A549 (cell line): ENCODE measurements at regions not wholly inside any gene's neighbourhood (a gene's known extent, or its start where the extent isn't known, plus 50 kb on each side); places are given as distances from the start of the nearest gene placed in this dataset.

ENCODE experiments used
- ATAC-seq, 2 experiments: fragments of 200-7000 bp in 1 of 2; fragments of >200 bp in 1 of 2; cut with Nextera tagmentation in 1 of 2; cut with Tn5 transposase in 1 of 2; 3 replicates each; pipeline versions ENCODE4 v1.8.0 to v1.9.1; 2018 to 2020; ENCODE audit warnings: mild to moderate bottlenecking in 1 of 2, moderate library complexity in 1 of 2
- CTCF ChIA-PET: fragments of 300-600 bp; sonication (Branson Sonifier 250); formaldehyde crosslinking; extraction: SDS; loops from one replicate; lab custom pipeline; 2021; ENCODE audit warnings: antibody characterized with exemption, inconsistent platforms; lab: Yijun Ruan, JAX
- POLR2A ChIA-PET: fragments of 350-600 bp; formaldehyde crosslinking; extraction: SDS; loops from one replicate; lab custom pipeline; 2021; ENCODE audit warnings: antibody characterized with exemption, inconsistent platforms; lab: Yijun Ruan, JAX
- DNase-seq, 2 experiments: peaks; one replicate each; pipeline versions ENCODE4 v3.0.0 to v3.0.0-alpha.2; 2011 to 2016; ENCODE audit warnings: low read depth in 1 of 2, low spot score in 1 of 2
- FAIRE-seq: peaks from 2 replicates; lab custom pipeline; 2011; peaks lifted over from hg19 to GRCh38; lab: Jason Lieb, UNC
- H3K27ac ChIP-seq, 2 experiments: fragments of >200 bp; sonication (Bioruptor Twin); formaldehyde crosslinking; 3 replicates each; pipeline ENCODE4 v1.5.1; 2016 to 2017
- H3K4me1 ChIP-seq: fragments of >200 bp; sonication (Bioruptor Twin); formaldehyde crosslinking; 3 replicates; pipeline ENCODE4 v1.6.1; 2016
- H3K4me2 ChIP-seq: fragments of >200 bp; sonication (Bioruptor Twin); formaldehyde crosslinking; 3 replicates; pipeline ENCODE4 v1.6.1; 2016
- H3K4me3 ChIP-seq: fragments of >200 bp; sonication (Bioruptor Twin); formaldehyde crosslinking; 3 replicates; pipeline ENCODE4 v1.5.1; 2016
- H3K9me3 ChIP-seq: fragments of >200 bp; sonication (Bioruptor Twin); formaldehyde crosslinking; 3 replicates; pipeline ENCODE4 v1.6.1; 2016
- BHLHE40 ChIP-seq: IDR thresholded peaks from 2 replicates; pipeline ENCODE4 v1.6.1; 2012; ENCODE audit warnings: low read depth, low read length, inconsistent platforms
- CHD4 ChIP-seq: fragments of 200-600 bp; sonication (generic); IDR thresholded peaks from 2 replicates; pipeline ENCODE4 v1.6.1; 2016; ENCODE audit warnings: antibody characterized with exemption, mild to moderate bottlenecking, borderline replicate concordance
- CTCF ChIP-seq: fragments of >200 bp; sonication (Bioruptor Twin); formaldehyde crosslinking; IDR thresholded peaks from 3 replicates; pipeline ENCODE4 v1.5.1; 2016
- EHF ChIP-seq: fragments of 250-450 bp; sonication (Bioruptor Pico); IDR thresholded peaks from 2 replicates; pipeline ENCODE4 v1.5.0; 2020; ENCODE audit warnings: mild to moderate bottlenecking
- EHMT2 ChIP-seq: fragments of 200-600 bp; sonication (generic); IDR thresholded peaks from 2 replicates; pipeline ENCODE4 v1.6.1; 2016; ENCODE audit warnings: antibody characterized with exemption, low read depth, mild to moderate bottlenecking, moderate library complexity
- ELK1 ChIP-seq: fragments of 150-350 bp; IDR thresholded peaks from 2 replicates; pipeline ENCODE4 v1.6.1; 2014; ENCODE audit warnings: low read depth, mild to moderate bottlenecking, low read length
- EP300 ChIP-seq, 2 experiments: fragments of >200 bp; sonication (Bioruptor Twin); formaldehyde crosslinking; IDR thresholded peaks; 2 replicates in 1 of 2; 3 replicates in 1 of 2; pipeline ENCODE4 v1.6.1; 2016 to 2017
- FOSB ChIP-seq: fragments of 250-450 bp; sonication (Bioruptor Pico); IDR thresholded peaks from 2 replicates; pipeline ENCODE4 v1.5.0; 2020; ENCODE audit warnings: mild to moderate bottlenecking, moderate library complexity
- HDAC2 ChIP-seq: fragments of 200-600 bp; sonication (generic); IDR thresholded peaks from 2 replicates; pipeline ENCODE4 v1.6.1; 2016
- HOXA7 ChIP-seq: fragments of 250-450 bp; sonication (Bioruptor Pico); IDR thresholded peaks from 2 replicates; pipeline ENCODE4 v1.5.0; 2020; ENCODE audit warnings: mild to moderate bottlenecking, moderate library complexity
- HOXB13 ChIP-seq: fragments of 250-450 bp; sonication (Bioruptor Pico); IDR thresholded peaks from 2 replicates; pipeline ENCODE4 v1.5.0; 2020; ENCODE audit warnings: low read depth, mild to moderate bottlenecking, moderate library complexity
- HOXB5 ChIP-seq: fragments of 250-450 bp; sonication (Bioruptor Pico); IDR thresholded peaks from 2 replicates; pipeline ENCODE4 v1.5.0; 2020; ENCODE audit warnings: mild to moderate bottlenecking, moderate library complexity
- MAX ChIP-seq: IDR thresholded peaks from 2 replicates; pipeline ENCODE4 v1.6.1; 2012
- MAZ ChIP-seq: fragments of 150-350 bp; IDR thresholded peaks from 2 replicates; pipeline ENCODE4 v1.6.1; 2014; ENCODE audit warnings: antibody characterized with exemption, low read depth, low read length, borderline replicate concordance
- MYC ChIP-seq: IDR thresholded peaks from 2 replicates; pipeline ENCODE4 v1.6.1; 2012; ENCODE audit warnings: mild to moderate bottlenecking, inconsistent platforms, low read length, improper control_type of control experiment, borderline replicate concordance
- NFE2L2 ChIP-seq: fragments of 150-350 bp; conservative IDR thresholded peaks from 2 replicates; pipeline ENCODE4 v1.6.1; 2014; ENCODE audit warnings: low read length
- PBX3 ChIP-seq: IDR thresholded peaks from 2 replicates; pipeline ENCODE4 v1.6.1; 2012
- PHF8 ChIP-seq: fragments of 200-600 bp; sonication (generic); IDR thresholded peaks from 2 replicates; pipeline ENCODE4 v1.6.1; 2016; ENCODE audit warnings: low read depth, mild to moderate bottlenecking, antibody characterized with exemption, moderate library complexity, borderline replicate concordance
- POLR2A ChIP-seq: IDR thresholded peaks from 2 replicates; pipeline ENCODE4 v1.6.1; 2012; ENCODE audit warnings: mild to moderate bottlenecking, low read length
- RAD21 ChIP-seq, 2 experiments: fragments of >200 bp in 1 of 2; sonication (Bioruptor Twin) in 1 of 2; formaldehyde crosslinking in 1 of 2; IDR thresholded peaks in 1 of 2; conservative IDR thresholded peaks in 1 of 2; 2 replicates in 1 of 2; 3 replicates in 1 of 2; pipeline ENCODE4 v1.6.1; 2012 to 2018; ENCODE audit warnings: inconsistent platforms in 1 of 2
- RFX5 ChIP-seq: fragments of 450-650 bp; IDR thresholded peaks from 2 replicates; pipeline ENCODE4 v1.7.1; 2014; ENCODE audit warnings: antibody characterized with exemption, mild to moderate bottlenecking, moderate library complexity
- RNF2 ChIP-seq: fragments of 200-600 bp; sonication (generic); IDR thresholded peaks from 2 replicates; pipeline ENCODE4 v1.6.1; 2016; ENCODE audit warnings: low read depth, mild to moderate bottlenecking, antibody characterized with exemption, moderate library complexity, borderline replicate concordance
- SMC3 ChIP-seq: fragments of >200 bp; sonication (Bioruptor Twin); formaldehyde crosslinking; IDR thresholded peaks from 3 replicates; pipeline ENCODE4 v1.6.1; 2018; ENCODE audit warnings: inconsistent platforms
- ZFP36 ChIP-seq: fragments of 450-650 bp; IDR thresholded peaks from 2 replicates; pipeline ENCODE4 v1.6.1; 2014; ENCODE audit warnings: borderline replicate concordance; ENCODE audit not compliant: partially characterized antibody
- WGBS: methylation state at CpG from one replicate; pipeline ENCODE4 v1.1.6; 2017; ENCODE audit errors: missing lambda C conversion rate; 5-methylcytosine and 5-hydroxymethylcytosine counted together

- H3K27ac ChIP-seq = no peak overlapping the region
- DNase-seq (no peak), FAIRE-seq (no peak), ATAC-seq (no peak)
- no peak overlapping the region for H3K4me3 ChIP-seq
- no peak for TF ChIP-seq MAZ
- no peak for TF ChIP-seq PHF8
- no peak for TF ChIP-seq ELK1
- no peak for TF ChIP-seq EHF
- no peak for TF ChIP-seq RAD21 (conservative IDR thresholded peaks at IDR 0.05 in 1 of 2, IDR thresholded peaks at IDR 0.05 in 1 of 2)
- no peak for TF ChIP-seq ZFP36
- no peak for TF ChIP-seq POLR2A
- TF ChIP-seq BHLHE40 = no peak
- 0% methylated on average over 2 of the region's 2 CpGs for WGBS
- ChIA-PET CTCF (no interaction called here), POLR2A (no interaction called here)
- 0 out of 3 replicates have a peak, but pooled peaks cover 2% of the 10 kb centered on the region for H3K9me3 ChIP-seq
- no peaks in the 10 kb centered on the region for H3K4me1 ChIP-seq
- H3K4me2 ChIP-seq = no peak overlapping the region
Measured at GRCh38 chr16:65327346-65327745, 205.5 kb upstream of the CDH11 start.

GRCh38 chr16:65323655-65324237 is 201.9 kb upstream of the CDH11 start:
- Histone ChIP-seq H3K27ac (no peak overlapping the region), H3K9me3 (0 out of 3 replicates have a peak, but pooled peaks cover 2% of the 10 kb centered on the region), H3K4me2 (no peak overlapping the region), H3K4me1 (no peaks in the 10 kb centered on the region), H3K4me3 (no peak overlapping the region)
- ChIA-PET CTCF (no interaction called here), POLR2A (no interaction called here)
- ATAC-seq (no peak), DNase-seq (no peak), FAIRE-seq (no peak)
- WGBS = 5% methylated on average over 2 of the region's 2 CpGs
- TF ChIP-seq RFX5 (no peak), SMC3 (no peak), MAX (no peak), PBX3 (no peak), CHD4 (no peak), EHMT2 (no peak), HOXB13 (CRISPR knock-in tag) (no peak), EP300 (IDR thresholded peaks at IDR 0.05) (no peak), MYC (no peak), RNF2 (no peak), HDAC2 (no peak), HOXA7 (CRISPR knock-in tag) (no peak), ZFP36 (no peak), CTCF (no peak), HOXB5 (CRISPR knock-in tag) (no peak), FOSB (CRISPR knock-in tag) (no peak), NFE2L2 (no peak), BHLHE40 (no peak)
